Ectodermal cell (in vitro differentiated cells): ENCODE measurements at regions not wholly inside any gene's neighbourhood (a gene's known extent, or its start where the extent isn't known, plus 50 kb on each side); places are given as distances from the start of the nearest gene placed in this dataset.
"Not testable (repeated sequence)": the region's sequence is repeated elsewhere in the genome, so short reads cannot be mapped to it uniquely, and the experiment has no call there.

ENCODE experiments used
- H3K27ac ChIP-seq: 2 replicates; pipeline ENCODE4 v1.7.0; 2013; ENCODE audit warnings: mild to moderate bottlenecking, low read depth, low read length; ENCODE audit not compliant: insufficient read depth, poor library complexity, severe bottlenecking
- H3K27me3 ChIP-seq: 2 replicates; pipeline ENCODE4 v1.7.0; 2013; ENCODE audit warnings: mild to moderate bottlenecking, low read length; ENCODE audit not compliant: insufficient read depth, control insufficient read depth, poor library complexity, severe bottlenecking
- H3K36me3 ChIP-seq: one replicate; pipeline ENCODE4 v1.7.0; 2013; ENCODE audit warnings: low read length; ENCODE audit not compliant: control insufficient read depth, insufficient read depth
- H3K4me1 ChIP-seq: one replicate; pipeline ENCODE4 v1.7.0; 2013; ENCODE audit warnings: low read length; ENCODE audit not compliant: control insufficient read depth, insufficient read depth
- H3K4me3 ChIP-seq: 2 replicates; pipeline ENCODE4 v1.7.0; 2013; ENCODE audit warnings: low read depth, low read length, control low read depth; ENCODE audit not compliant: insufficient read depth
- H3K9me3 ChIP-seq: 2 replicates; pipeline ENCODE4 v1.7.0; 2013; ENCODE audit warnings: mild to moderate bottlenecking, low read length, moderate library complexity; ENCODE audit not compliant: control insufficient read depth
- WGBS, 2 experiments: methylation state at CpG; one replicate each; pipeline ENCODE4 v1.1.7; 2013; ENCODE audit warnings: missing lambda C conversion rate in 2 of 2; 5-methylcytosine and 5-hydroxymethylcytosine counted together

GRCh38 chr6:133093211-133093610 is 147.9 kb upstream of the EYA4 start:
- not testable (repeated sequence) for H3K9me3 ChIP-seq, H3K36me3 ChIP-seq, H3K27ac ChIP-seq, H3K4me1 ChIP-seq, H3K4me3 ChIP-seq, H3K27me3 ChIP-seq
- 84 to 88% methylated on average over 3 of the region's 3 CpGs for WGBS, 2 experiments

GRCh38 chr6:133093956-133094355 is 147.2 kb upstream of the EYA4 start:
- Histone ChIP-seq H3K27ac (no peak overlapping the region), H3K4me1 (no peaks in the 10 kb centered on the region), H3K36me3 (no peaks in the 10 kb centered on the region), H3K4me3 (no peak overlapping the region), H3K9me3 (no peaks in the 10 kb centered on the region), H3K27me3 (no peaks in the 10 kb centered on the region)
- 73 to 93% methylated on average over 1 to 3 of the region's 3 CpGs for WGBS, 2 experiments

- no peak overlapping the region for H3K4me3 ChIP-seq
- H3K27ac ChIP-seq = no peak overlapping the region
- H3K36me3 ChIP-seq = no peaks in the 10 kb centered on the region
- 63% methylated on average over 1 of the region's 1 CpG; no CpG with 5 or more reads in 1 of the 2 experiments for WGBS, 2 experiments
- no peaks in the 10 kb centered on the region for H3K4me1 ChIP-seq
- no peaks in the 10 kb centered on the region for H3K27me3 ChIP-seq
- H3K9me3 ChIP-seq = no peaks in the 10 kb centered on the region
Observed at GRCh38 chr6:133097208-133097607, 143.9 kb upstream of the EYA4 start.

GRCh38 chr6:133099573-133099972 is 141.6 kb upstream of the EYA4 start:
- Histone ChIP-seq H3K4me3 (no peak overlapping the region), H3K27me3 (no peaks in the 10 kb centered on the region), H3K4me1 (no peaks in the 10 kb centered on the region), H3K27ac (no peak overlapping the region), H3K9me3 (no peaks in the 10 kb centered on the region), H3K36me3 (no peaks in the 10 kb centered on the region)

GRCh38 chr6:133100865-133101264 is 140.3 kb upstream of the EYA4 start:
- Histone ChIP-seq H3K4me1 (no peaks in the 10 kb centered on the region), H3K27ac (no peak overlapping the region), H3K9me3 (no peaks in the 10 kb centered on the region), H3K27me3 (no peaks in the 10 kb centered on the region), H3K36me3 (no peaks in the 10 kb centered on the region), H3K4me3 (no peak overlapping the region)
- 89 to 100% methylated on average over 1 to 3 of the region's 3 CpGs for WGBS, 2 experiments

GRCh38 chr6:133101790-133102189 is 139.4 kb upstream of the EYA4 start:
- no peak overlapping the region for H3K27ac ChIP-seq
- H3K9me3 ChIP-seq = no peaks in the 10 kb centered on the region
- H3K4me3 ChIP-seq = no peak overlapping the region
- H3K36me3 ChIP-seq = no peaks in the 10 kb centered on the region
- H3K4me1 ChIP-seq = no peaks in the 10 kb centered on the region
- H3K27me3 ChIP-seq = no peaks in the 10 kb centered on the region

GRCh38 chr6:133106934-133107333 is 134.2 kb upstream of the EYA4 start:
- Histone ChIP-seq H3K9me3 (no peaks in the 10 kb centered on the region), H3K27me3 (no peaks in the 10 kb centered on the region), H3K36me3 (no peaks in the 10 kb centered on the region), H3K4me1 (no peaks in the 10 kb centered on the region), H3K4me3 (no peak overlapping the region), H3K27ac (no peak overlapping the region)
- 94 to 96% methylated on average over 2 of the region's 2 CpGs for WGBS, 2 experiments

- Histone ChIP-seq H3K9me3 (no peaks in the 10 kb centered on the region), H3K4me1 (no peaks in the 10 kb centered on the region), H3K4me3 (no peak overlapping the region), H3K27me3 (no peaks in the 10 kb centered on the region), H3K27ac (no peak overlapping the region), H3K36me3 (no peaks in the 10 kb centered on the region)
- WGBS, 2 experiments = 78 to 100% methylated on average over 1 to 2 of the region's 2 CpGs
Observed at GRCh38 chr6:133108419-133108818, 132.7 kb upstream of the EYA4 start.

- H3K9me3 ChIP-seq = no peaks in the 10 kb centered on the region
- WGBS, 2 experiments = 94% methylated on average over 1 of the region's 1 CpG
- H3K36me3 ChIP-seq = no peaks in the 10 kb centered on the region
- no peaks in the 10 kb centered on the region for H3K27me3 ChIP-seq
- H3K27ac ChIP-seq = no peak overlapping the region
- no peak overlapping the region for H3K4me3 ChIP-seq
- H3K4me1 ChIP-seq = no peaks in the 10 kb centered on the region
Observed at GRCh38 chr6:133114973-133115372, 126.2 kb upstream of the EYA4 start.

- no peak overlapping the region for H3K27ac ChIP-seq
- 86 to 97% methylated on average over 2 of the region's 2 CpGs for WGBS, 2 experiments
- no peaks in the 10 kb centered on the region for H3K27me3 ChIP-seq
- H3K9me3 ChIP-seq = no peaks in the 10 kb centered on the region
- H3K4me3 ChIP-seq = no peak overlapping the region
- H3K36me3 ChIP-seq = no peaks in the 10 kb centered on the region
- no peaks in the 10 kb centered on the region for H3K4me1 ChIP-seq
Observed at GRCh38 chr6:133115946-133116345, 125.2 kb upstream of the EYA4 start.

- Histone ChIP-seq H3K27me3 (no peaks in the 10 kb centered on the region), H3K27ac (no peak overlapping the region), H3K4me3 (no peak overlapping the region), H3K9me3 (no peaks in the 10 kb centered on the region), H3K4me1 (peaks cover 6% of the 10 kb centered on the region), H3K36me3 (no peaks in the 10 kb centered on the region)
- 85 to 93% methylated on average over 2 of the region's 2 CpGs for WGBS, 2 experiments
Observed at GRCh38 chr6:133128191-133128590, 113.0 kb upstream of the EYA4 start.
